ENCODE measurements at regions not wholly inside any gene's neighbourhood (a gene's known extent, or its start where the extent isn't known, plus 50 kb on each side); places are given as distances from the start of the nearest gene placed in this dataset.

DNA sequence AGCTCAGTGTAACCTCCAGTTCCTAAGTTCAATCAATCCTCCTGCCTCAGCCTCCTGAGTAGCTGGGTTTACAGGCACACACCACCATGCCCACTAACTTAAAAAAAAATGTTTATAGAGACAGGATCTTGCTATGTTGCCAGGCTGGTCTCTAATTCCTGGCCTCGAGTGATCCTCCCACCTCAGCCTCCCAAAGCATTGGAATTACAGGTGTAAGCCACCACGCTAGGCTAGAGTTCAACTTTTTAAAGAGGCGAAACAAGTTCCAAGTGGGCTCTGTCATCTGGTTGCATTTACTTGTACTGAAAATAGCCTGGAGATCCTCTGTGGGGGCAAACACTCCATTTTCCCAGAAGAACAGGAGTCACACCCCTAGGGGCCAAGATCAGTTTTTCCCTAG, 100.7 kb upstream of the RIPOR2 start:
- peaks cover 4% of the 10 kb centered on the region for H3K9me3 ChIP-seq (replicated peaks)
- no peak overlapping the region for H3K4me3 ChIP-seq
- H3K27ac ChIP-seq (replicated peaks), result no peak overlapping the region
- H3K4me1 ChIP-seq, result no peaks in the 10 kb centered on the region
- H3K27me3 ChIP-seq (ENCODE audit: low read depth), result no peaks in the 10 kb centered on the region
- H3K36me3 ChIP-seq, result no peaks in the 10 kb centered on the region
- TF ChIP-seq, protein P1, sequence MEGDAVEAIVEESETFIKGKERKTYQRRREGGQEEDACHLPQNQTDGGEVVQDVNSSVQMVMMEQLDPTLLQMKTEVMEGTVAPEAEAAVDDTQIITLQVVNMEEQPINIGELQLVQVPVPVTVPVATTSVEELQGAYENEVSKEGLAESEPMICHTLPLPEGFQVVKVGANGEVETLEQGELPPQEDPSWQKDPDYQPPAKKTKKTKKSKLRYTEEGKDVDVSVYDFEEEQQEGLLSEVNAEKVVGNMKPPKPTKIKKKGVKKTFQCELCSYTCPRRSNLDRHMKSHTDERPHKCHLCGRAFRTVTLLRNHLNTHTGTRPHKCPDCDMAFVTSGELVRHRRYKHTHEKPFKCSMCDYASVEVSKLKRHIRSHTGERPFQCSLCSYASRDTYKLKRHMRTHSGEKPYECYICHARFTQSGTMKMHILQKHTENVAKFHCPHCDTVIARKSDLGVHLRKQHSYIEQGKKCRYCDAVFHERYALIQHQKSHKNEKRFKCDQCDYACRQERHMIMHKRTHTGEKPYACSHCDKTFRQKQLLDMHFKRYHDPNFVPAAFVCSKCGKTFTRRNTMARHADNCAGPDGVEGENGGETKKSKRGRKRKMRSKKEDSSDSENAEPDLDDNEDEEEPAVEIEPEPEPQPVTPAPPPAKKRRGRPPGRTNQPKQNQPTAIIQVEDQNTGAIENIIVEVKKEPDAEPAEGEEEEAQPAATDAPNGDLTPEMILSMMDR (IDR thresholded peaks at IDR 0.05; ENCODE audit: borderline replicate concordance), result no peak
- intact Hi-C loops (cut with micrococcal nuclease), result no loop called here
- no peak for DNase-seq

DNA sequence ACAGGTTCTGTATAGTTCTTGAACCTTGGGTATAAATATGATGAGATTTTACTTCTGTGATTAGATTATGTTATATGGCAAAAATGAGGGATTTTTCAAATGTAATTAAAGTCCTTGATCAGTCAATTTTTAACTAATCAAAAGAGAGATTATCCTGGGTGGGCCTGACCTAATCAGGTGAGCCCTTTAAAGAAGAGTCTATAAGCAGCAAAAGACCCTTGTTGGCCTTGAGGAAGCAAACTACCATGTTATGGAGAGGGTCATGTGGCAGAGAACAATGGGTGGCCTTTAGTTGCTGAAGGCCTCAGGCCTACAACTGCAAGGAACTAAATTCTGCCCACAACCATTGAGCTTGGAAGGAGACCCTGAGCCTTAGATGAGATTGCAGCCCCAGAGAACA, 102.5 kb upstream of the RIPOR2 start:
- DNase-seq, result no peak
- H3K4me3 ChIP-seq, result no peak overlapping the region

DNA sequence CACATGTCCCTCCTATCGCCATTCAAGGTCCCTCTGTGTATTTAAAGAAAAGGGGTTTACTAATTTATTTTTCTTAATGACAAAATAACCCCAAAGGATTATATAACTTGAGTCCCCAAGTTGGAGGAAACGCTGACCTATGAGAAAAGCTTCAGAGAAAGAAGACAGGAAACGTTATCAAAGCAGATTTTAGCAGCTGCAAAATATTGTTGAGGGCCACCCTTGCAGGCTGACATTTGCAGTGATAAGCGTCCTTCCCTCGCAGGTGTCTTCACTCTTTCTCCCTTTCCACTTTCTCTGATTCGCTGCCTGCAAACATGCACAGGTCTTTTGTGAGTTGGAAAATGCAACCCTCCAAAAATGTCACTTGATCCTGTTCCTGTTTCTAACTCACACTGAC, 103.2 kb upstream of the RIPOR2 start:
- TF ChIP-seq, protein P1 (IDR thresholded peaks at IDR 0.05; ENCODE audit: borderline replicate concordance), result no peak
- Histone ChIP-seq H3K36me3 (no peaks in the 10 kb centered on the region), H3K9me3 (replicated peaks) (peaks cover 4% of the 10 kb centered on the region), H3K27ac (replicated peaks) (no peak overlapping the region), H3K4me3 (no peak overlapping the region), H3K27me3 (ENCODE audit: low read depth) (peaks cover 7% of the 10 kb centered on the region), H3K4me1 (no peaks in the 10 kb centered on the region)
- no peak for DNase-seq
- intact Hi-C loops (cut with micrococcal nuclease), result no loop called here

More for the DNA sequence above, 102.5 kb upstream of the RIPOR2 start:
- H3K36me3 ChIP-seq, result no peaks in the 10 kb centered on the region
- H3K9me3 ChIP-seq (replicated peaks), result peaks cover 4% of the 10 kb centered on the region
- H3K27ac ChIP-seq (replicated peaks), result no peak overlapping the region
- intact Hi-C loops (cut with micrococcal nuclease), result no loop called here
- H3K27me3 ChIP-seq (ENCODE audit: low read depth), result peaks cover 7% of the 10 kb centered on the region
- TF ChIP-seq, protein P1 (IDR thresholded peaks at IDR 0.05; ENCODE audit: borderline replicate concordance), result no peak
- no peaks in the 10 kb centered on the region for H3K4me1 ChIP-seq

DNA sequence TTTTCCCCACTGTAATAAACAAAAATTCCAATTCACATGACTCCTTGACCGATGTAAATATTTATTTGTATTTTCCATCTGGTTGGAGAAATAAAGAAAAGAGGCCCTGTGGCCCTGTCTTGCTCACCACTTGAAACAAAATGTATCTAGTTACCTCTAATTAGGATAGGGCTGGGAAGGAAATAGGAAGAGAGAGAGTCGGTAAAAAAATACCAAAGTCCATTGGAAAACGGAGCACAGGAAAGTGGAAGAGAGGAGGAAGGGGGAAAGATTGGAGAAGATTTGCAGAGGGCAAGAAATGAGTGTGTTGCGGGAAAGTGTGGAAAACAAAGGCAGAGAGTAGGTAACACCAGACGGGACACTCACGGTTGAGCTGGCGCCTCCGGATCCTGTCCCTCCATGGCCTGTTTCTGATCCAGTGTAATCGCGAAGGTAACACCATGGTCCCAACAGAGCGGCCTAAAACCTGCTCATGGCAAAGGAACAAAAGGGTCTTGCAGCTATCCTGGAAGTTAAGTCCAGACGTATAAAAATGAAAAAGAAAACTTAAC, 105.8 kb upstream of the RIPOR2 start:
- TF ChIP-seq, protein P1 (IDR thresholded peaks at IDR 0.05; ENCODE audit: borderline replicate concordance), result no peak
- Histone ChIP-seq H3K9me3 (replicated peaks) (peaks cover 4% of the 10 kb centered on the region), H3K4me1 (no peaks in the 10 kb centered on the region), H3K27ac (replicated peaks) (no peak overlapping the region), H3K4me3 (no peak overlapping the region), H3K36me3 (no peaks in the 10 kb centered on the region), H3K27me3 (ENCODE audit: low read depth) (peaks cover 7% of the 10 kb centered on the region)
- intact Hi-C loops (cut with micrococcal nuclease), result no loop called here
- DNase-seq, result no peak

DNA sequence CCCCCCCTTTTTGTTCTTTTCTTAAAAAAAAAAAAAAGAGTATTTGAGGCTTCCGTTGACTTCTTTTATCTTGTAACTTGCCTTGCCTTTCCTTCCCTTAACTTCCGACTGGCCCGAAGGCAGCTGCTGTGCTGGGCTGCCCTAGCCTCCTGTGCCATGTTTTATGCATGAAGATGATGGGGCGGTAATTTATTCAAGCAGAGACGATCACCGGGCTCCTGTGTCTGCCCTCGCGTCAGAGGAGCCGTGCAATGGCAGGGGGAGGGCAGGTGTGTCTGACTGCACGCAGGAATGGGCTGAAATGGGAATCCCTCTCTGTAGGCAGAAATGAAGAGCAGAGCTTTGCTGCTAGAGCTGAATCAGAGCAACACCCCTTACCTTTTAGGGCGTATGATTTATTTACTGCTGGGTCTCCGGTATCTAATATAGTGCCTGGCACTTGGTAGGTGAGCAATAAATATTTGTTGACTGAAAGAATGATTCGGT, 106.3 kb upstream of the RIPOR2 start:
- peaks cover 4% of the 10 kb centered on the region for H3K9me3 ChIP-seq (replicated peaks)
- no peaks in the 10 kb centered on the region for H3K4me1 ChIP-seq
- intact Hi-C loops (cut with micrococcal nuclease), result no loop called here
- TF ChIP-seq, protein P1 (IDR thresholded peaks at IDR 0.05; ENCODE audit: borderline replicate concordance), result no peak
- DNase-seq, result no peak
- H3K27me3 ChIP-seq (ENCODE audit: low read depth), result peaks cover 7% of the 10 kb centered on the region
- no peaks in the 10 kb centered on the region for H3K36me3 ChIP-seq
- H3K27ac ChIP-seq (replicated peaks), result no peak overlapping the region
- no peak overlapping the region for H3K4me3 ChIP-seq

Data from left ventricle myocardium inferior (tissue), 1 donor.